NAMALWA (cell line): ENCODE measurements at regions not wholly inside any gene's neighbourhood (a gene's known extent, or its start where the extent isn't known, plus 50 kb on each side); places are given as distances from the start of the nearest gene placed in this dataset.

Experiments
- DNase-seq: peaks from one replicate; pipeline ENCODE4 v3.0.0-alpha.2; 2015; ENCODE audit warnings: low spot score

DNA sequence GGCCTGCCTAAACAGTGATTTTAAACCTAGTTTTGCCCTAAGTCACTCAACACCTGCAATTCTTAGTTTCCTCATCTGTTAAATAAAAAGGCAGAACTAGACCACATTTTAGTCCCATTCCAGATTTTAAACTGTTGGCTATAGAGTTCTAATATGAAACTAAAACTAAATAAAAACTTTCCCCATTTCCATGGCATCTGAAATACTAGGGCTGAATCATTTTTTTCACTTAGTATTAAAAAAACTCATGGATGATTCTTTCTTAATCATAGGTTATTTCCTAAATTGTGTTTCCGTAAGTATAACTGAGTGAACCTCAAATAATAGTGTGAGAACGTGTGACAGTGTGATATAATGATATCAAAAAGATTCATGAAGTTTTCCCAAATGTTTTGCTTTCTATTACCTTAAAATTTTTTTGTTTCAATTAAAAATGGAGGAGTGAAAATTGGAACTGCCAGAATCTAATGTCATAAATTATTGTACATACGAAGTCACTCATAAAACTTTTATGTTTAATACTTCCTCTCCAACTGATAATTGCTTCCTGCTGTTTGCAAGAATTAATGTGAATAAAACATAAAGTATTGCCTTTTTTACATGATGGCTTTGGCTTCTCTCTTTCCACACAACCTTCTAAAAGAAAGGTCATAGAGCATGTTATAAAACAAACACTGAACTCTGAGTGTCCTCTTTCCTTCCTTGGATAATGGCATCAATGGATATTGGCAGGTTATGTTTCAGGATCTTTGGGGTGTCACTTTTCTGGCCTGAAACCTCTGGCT is 315.1 kb upstream of the MME start:
- DNase-seq, result no peak

DNA sequence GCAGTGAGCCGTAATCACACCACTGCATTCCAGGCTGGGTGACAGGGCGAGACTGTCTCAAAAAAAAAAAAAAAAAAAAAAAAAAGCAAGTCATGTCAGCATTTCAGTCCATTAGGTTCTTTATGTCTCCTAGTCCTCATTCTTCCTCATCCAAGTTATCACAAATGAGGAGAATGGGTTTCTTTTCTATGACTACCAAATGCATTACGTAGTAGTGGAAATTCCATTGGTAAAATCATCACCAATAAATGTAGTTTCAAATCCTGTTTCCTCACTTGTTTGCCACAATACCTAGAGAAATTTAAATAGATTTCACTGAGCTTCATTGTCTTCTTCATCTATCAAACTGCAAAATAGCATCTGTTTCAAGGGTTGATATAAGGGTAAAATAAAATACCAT is 317.6 kb upstream of the MME start:
- no peak for DNase-seq

DNA sequence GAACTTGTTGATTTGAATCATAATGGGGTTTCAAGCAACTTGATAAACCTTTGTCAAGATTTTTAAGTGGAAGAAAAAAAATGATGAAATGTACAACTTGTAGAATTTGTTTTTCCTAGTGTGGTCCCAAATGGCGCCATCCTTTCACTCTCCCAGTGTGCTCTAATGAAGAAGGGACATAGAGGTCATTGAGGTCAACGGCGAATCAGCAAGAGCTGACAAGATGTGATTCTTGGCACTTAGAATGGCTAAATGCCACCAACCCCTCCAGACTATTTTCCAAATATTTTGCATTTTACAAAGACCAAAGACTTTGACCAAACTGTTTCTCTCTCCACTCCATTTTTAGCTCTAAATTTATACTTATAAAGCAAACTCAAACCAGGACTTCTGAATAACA is 320.2 kb upstream of the MME start:
- DNase-seq, result no peak

GRCh38 chr3:154758109-154758868 is 321.8 kb upstream of the MME start:
- DNase-seq, result peak; percentile 72

- DNase-seq, result no peak
Measured at GRCh38 chr3:154753101-154753500, 323.1 kb upstream of the GPR149 start.

DNA sequence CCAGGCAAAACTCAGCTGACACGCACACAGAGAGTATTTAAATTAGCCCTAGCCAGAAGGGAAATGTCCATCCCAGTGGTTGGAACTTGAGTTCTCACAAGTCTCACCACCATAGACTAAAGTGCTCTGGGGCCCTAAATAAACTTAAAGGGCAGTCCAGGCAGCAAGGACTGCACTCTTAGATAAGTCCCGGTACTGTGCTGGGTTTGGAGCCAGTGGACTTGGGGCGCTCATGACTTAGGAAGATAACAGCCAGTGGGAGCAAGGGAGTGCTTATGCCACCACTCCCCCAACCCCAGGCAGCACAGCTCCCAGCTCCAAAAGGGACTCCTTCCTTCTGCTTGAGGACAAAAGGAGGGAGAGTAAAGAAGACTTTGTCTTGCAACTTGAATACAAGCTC is 319.5 kb upstream of the GPR149 start:
- no peak for DNase-seq

GRCh38 chr3:154745929-154746328 is 315.9 kb upstream of the GPR149 start:
- no peak for DNase-seq

- no peak for DNase-seq
Measured at GRCh38 chr3:154745122-154745521, 315.1 kb upstream of the GPR149 start.

GRCh38 chr3:154743418-154743817 is 313.4 kb upstream of the GPR149 start:
- no peak for DNase-seq

DNA sequence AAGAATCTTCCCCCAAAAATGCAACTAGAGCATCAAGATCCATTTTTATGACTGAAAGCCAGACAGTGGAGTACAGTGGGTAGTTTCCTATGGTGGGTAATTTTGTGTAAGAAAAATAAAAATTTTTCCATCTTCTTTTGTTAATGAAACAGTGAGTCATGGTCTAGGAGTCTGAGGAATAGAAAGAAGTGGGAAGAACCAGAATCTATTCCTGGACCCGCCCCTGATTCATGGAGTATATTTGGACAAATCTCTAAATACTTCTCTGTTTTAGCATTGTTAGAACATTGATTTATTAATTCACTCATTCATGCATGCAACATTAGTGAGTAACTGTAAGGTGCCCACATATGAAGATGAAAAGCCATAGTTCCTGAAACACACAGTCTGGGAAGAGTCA is 304.5 kb upstream of the GPR149 start:
- no peak for DNase-seq

GRCh38 chr3:154730186-154730585 is 300.2 kb upstream of the GPR149 start:
- DNase-seq, result no peak

- no peak for DNase-seq
Measured at GRCh38 chr3:154729741-154730140, 299.8 kb upstream of the GPR149 start.

- no peak for DNase-seq
Measured at GRCh38 chr3:154728285-154728684, 298.3 kb upstream of the GPR149 start.

DNA sequence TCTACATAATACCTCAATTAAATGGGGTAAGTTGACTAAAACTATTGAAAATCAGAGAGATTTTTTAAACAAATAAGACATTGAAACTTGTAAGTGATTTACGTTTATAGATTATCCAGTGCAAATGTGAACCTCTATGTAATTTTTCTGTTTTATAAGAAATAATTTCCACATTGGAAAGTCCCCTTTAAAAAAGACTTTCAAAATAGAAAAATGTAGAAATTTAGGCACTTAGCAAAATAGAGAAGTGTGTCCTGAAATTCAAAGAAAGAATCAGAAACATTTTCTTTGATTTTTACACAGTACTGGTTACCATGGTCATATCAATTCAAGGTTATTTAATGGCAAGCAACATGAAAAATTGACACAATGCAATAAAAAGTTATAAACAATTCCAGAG is 290.9 kb upstream of the GPR149 start:
- no peak for DNase-seq

DNA sequence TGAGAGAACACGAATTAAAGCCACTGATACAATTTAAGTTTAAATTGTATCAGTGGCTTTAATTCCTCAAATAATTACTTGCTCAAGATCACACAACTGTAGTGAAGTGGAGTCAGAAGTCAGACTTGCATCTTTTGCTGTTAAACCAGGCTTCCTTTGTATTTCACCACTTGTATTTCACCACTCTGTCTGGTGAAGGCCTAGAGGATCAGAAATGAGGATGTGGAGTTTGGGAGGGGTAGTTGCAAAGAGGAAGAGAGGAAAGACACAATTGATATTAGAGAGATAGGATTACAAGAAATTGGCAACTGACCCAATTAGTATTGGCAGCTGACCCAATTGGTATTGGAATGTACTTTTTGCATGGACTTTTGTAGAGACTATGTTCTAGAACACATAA is 288.1 kb upstream of the GPR149 start:
- no peak for DNase-seq

DNA sequence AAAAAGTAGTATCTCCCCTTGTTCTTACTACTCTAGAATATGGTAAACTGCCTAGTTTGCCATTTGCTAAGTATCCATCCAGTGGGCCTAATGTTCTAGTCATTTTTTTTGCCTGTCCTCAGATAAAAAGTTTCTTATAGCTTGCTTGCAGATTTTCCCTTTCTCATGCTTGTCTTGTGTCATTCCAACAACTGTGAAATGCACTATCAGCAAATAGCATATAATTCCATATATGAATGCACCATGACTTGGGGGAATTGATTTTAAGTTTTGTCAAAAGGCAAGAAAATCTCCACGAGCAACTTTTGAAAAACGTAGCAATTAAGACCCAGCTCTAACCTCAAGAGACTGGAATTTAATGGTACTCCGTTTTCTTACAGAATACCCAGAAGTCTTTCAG is 286.2 kb upstream of the GPR149 start:
- no peak for DNase-seq

GRCh38 chr3:154708554-154708953 is 278.6 kb upstream of the GPR149 start:
- DNase-seq, result no peak

- DNase-seq, result no peak
Measured at GRCh38 chr3:154701055-154701454, 271.1 kb upstream of the GPR149 start.

GRCh38 chr3:154690413-154690812 is 260.4 kb upstream of the GPR149 start:
- DNase-seq, result no peak

- DNase-seq, result no peak
Measured at GRCh38 chr3:154684440-154684839, 254.4 kb upstream of the GPR149 start.

GRCh38 chr3:154684021-154684420 is 254.0 kb upstream of the GPR149 start:
- peak; percentile 65 for DNase-seq

DNA sequence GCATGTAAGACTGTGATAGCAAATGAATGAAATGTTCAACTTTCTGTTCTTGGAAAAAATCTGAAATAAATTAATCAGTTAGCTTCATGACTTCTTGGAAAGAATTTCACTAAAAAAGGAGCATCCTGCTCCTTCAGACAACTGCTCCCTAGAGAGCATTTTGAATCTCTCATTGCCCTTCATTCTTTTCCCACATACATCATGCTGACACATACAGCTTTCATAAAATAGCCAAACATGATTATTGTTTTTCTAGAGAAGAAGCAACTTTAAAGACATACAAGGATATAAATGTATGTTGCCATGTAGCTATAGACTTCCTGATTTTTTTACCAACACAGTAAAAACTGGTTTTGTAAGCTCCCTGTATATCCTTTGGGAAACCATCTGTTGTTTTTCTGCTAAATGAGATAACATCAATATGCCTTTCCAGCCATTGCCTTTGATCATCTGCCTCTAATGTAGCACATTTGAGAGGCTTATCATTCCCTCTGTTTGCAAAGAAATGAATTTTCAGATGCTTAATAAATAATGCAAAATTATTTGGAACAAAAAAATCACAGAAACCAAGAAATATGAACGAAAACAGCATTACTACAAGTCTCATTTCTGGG is 248.2 kb upstream of the GPR149 start:
- no peak for DNase-seq

DNA sequence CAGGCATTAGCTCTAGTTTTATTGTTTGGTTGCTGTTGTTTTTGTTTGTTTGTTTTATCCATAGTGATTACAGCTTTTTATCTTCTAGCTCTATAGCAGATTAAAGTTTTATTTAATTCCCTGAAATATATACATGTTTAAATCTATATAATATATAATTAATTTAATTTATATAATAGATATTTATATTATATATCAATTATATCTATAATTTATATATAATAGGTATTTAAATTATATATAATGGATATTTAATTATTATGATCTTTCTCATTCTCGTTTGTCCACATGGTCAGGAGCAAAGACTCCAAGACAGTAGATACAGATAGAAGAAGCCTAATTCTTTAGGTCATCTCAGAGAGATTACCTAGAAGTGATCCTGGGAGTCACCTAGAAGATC is 238.8 kb upstream of the GPR149 start:
- DNase-seq, result no peak
